NCI-H510A treated with DMSO at 0.1 percent for 48 hours (cell line): ENCODE measurements at regions not wholly inside any gene's neighbourhood (a gene's known extent, or its start where the extent isn't known, plus 50 kb on each side); places are given as distances from the start of the nearest gene placed in this dataset.

Experiments
- DNase-seq: peaks from one replicate; lab custom pipeline; 2025; lab: John Stamatoyannopoulos, UW

DNA sequence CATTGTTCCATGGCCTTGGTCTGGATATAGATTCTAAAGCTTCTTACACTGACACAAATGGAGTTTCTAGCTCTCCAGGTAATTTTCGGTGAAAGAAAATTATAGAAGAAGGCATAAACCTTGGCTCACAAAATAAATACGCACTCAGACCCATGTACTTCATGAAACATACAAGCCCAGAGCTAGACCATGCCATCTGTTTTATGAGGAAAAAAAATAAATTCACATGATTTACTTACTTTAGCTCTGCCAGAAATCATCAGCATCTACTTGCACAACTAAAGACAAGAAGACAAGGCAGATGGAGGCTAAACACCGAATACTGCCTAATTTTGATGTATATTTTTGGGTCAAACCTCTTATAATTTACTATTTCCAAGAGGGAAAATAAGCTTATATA, 197.4 kb upstream of the KLF14 start:
- DNase-seq: no peak

DNA sequence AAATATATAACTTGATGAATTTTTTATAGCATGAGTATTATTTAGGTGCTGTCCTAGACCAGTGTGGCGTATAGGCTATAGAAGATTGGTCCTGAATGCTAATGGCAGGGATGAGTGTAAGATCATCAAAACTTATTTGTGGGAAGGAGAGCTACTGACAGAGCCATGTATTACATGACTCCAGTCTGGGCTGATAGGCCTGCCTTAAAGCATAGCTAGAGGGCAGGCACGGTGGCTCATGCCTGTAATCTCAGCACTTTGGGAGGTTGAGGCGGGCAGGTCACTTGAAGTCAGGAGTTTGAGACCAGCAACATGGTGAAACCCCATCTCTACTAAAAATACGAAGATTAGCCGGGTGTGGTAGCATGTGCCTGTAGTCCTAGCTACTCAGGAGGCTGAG, 198.1 kb upstream of the KLF14 start:
- no peak for DNase-seq

DNA sequence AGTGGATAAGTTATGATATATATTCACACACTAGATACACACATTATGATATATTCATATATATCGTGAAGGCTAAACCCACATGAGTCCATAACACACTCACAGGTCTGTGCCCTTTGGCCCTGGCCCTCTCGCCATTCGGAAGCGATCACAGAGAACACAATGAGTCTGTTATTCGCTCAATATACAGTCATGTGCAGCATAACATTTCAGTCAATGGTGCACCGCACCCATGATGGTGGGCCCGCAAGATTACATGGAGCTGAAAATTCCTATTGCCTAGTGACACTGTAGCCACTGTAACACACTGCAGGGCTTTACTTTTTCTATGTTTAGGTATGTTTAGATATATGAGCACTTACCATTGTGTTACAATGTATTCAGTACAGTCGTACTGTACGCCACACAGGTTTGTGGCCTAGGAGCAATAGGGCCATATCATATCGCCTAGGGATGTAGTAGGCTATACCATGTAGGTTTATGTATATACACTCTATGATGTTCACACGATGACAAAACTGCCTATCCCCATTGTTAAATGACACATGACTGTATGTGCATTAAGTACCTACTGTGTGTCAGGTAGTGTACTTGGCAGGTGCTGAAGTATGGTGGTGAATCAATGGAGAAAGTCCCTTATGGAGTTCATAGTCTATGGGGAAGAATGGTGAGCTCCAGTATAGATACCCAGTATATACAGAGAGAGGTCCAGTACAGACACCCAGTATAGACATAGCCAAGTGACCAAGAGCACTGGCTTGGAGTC, 198.8 kb upstream of the KLF14 start:
- no peak for DNase-seq

DNA sequence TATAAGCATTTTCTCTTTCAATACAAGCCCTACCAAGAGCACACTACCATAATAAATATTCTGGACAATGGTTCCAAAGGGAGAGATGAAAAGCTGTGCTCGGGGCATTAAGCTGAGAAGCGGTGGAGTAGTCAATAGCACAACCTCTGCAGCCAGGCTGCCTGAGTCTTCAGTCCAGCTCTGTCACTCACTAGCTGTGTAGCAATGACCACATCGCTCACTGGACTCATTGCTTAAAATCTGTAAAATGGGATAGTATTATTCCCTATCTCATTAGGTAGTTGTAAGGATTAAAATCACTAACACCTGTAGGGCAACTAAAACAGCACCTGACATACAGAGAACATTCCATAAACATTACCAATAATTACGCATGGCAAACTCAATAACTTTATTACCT, 199.9 kb upstream of the KLF14 start:
- DNase-seq: no peak

DNA sequence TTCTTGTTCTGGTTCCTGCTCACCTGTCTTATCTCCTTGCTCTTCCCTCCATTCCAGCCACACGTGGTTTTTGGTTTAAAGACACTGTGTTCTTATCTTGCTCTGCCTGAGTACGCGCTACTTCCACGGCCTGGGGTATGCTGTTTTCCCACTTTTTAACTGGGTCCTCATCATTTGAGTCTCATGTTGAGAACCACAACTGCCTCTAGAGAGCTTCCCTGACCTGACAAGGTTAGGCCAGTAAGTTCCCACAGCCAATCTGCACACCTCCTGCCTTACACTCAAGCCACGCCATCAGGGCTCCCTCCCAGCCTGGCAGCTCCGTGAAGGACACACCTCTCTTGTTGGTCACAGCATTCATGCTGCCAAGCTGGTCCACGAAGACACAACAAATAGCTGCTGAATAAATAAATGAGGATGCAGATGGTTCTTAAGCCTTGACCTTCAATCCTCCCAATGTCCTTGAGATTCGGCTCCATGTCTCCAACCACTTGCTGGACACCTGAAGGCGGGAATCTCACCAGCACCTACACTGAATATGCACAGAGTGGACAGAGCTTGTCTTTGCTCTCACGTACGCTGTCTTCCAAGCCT, 201.7 kb upstream of the KLF14 start:
- DNase-seq: no peak

DNA sequence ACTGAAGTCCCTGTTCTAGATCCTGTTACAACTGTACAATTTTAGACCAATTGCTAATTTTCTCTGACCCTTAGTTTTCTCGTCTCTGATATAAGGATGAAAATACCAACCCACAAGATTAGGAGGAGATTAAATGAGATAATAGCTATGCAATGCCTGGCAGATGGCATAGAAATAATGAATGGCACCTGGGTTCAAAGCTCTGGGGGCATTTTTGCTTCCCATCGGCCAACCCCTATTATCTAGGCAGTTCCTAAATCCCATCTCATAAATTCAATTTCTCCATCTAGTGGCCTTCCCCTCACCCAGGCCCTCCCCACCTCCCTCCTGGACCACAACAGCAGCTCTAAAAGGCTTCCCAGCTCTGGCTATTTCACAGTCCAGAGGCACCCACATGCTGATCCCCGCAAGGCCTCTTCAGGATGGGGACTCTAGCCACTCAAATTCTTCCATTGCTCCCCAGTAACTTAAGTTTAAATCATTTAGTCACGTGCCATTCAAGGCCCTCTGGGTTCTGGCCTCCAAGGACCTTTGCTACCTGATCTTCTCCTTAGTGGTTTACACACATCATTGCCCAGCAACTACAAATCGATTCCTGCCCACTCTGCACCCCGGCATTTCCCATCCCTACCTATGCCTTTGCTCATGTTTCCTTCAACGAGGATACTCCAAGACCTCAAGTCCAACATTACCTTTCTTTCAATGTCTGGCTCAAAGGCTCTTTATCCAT, 202.4 kb upstream of the KLF14 start:
- DNase-seq: no peak

DNA sequence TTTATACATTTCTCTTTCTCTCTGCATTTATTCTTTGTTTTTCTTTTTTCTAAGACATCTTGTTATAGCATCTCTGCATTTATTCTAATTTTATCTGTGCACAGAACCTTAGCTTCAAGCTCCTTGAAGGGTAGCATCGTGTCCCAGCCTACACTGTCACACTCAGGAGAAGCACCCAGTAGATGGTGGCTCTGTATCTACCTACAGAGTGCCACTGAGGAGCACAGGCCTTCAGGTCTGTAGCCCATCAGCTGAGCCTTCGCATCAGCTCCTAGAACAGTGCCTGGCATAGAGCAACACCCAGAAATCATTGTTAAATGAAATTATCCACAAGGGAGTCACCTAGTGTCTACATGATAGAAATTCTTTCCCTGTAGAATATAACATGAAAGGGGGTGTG, 203.0 kb upstream of the KLF14 start:
- DNase-seq: no peak

DNA sequence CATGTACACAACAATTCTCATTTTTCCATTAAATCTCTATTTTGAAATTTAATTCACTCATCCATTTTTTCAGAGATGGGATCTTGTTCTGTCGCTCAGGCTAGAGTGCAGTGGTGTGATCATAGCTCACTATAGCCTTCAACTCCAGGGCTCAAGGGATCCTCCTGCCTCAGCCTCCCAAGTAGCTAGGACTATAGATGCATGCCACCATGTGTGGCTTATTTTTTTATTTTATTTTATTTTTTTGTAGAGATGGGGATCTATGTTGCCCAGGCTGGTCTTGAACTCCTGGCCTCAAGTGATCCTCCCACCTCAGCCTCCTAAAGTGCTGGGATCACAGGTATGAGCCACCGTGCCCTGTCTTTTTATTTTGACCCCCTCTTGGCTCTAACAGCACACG, 203.8 kb upstream of the KLF14 start:
- DNase-seq: no peak

DNA sequence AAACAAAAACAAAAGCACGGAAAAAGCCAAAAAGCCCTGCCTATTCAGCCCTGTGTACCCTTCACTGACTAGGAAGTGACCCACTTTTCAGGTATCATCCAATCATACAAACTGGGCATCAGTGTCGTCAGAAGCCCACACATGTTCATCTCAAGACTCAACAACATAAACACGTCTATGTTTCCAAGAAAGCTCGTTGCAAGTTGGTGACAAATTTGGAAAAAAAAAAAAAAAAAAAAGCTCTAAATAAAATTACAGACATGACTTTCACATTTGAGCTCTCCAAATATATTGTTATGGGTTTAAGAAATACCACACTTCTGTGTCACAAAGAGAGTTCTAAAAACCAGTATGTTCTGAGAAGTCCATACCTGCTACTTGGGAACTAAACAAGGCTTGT, 204.7 kb upstream of the KLF14 start:
- no peak for DNase-seq

DNA sequence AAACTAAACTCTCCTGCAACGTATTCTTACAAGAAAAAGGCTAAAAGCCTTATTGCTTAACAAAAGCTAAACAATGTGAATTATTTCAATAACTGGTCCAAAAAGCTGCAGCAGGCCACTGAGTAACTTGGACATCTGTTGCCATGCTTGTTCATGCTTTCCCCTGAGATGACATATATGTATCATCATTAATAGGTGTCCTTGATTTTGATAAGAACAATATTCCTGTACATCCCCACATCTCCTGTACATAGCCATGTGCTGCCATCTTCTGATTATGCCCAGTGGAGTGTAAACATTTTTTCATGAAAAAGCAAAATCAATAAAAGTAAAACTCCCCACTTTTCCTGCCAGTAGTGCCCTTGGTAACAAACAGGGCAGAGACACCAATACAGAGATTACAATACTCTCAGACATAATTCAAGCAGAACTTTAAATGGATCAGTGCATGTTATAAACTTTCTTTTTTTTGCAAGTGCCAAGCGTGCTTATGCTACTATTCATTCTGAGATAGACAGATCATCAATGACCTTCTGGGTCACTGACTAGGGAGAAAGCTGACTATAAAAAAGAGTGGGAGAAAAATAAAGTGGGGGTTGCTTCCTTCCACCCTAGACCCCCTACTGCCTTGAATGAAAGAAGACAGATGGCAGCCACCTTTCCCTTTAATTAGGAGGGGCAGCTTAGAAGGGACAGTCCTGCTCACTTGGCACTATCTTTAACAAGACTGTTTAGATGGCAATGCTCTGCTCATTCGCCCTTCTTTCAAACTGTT, 205.5 kb upstream of the KLF14 start:
- DNase-seq: no peak

DNA sequence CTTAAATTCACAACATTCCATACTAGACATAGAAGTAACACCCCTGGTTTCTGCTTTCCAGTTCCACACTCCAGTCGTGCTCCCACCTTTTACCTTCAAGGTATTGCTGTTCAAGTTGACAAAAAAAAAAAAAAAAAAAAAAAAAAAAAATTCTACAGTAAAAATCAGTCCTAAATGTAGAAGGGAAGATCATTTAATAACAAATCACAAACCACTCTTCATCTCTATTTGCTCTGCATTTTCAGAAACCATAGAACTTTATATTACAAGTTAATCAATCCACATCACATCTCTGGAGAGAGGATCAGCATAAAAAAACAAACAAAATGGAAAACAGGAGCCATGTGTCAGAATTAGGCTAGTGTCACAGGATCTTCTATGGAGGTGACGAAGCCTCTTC, 206.3 kb upstream of the KLF14 start:
- no peak for DNase-seq

DNA sequence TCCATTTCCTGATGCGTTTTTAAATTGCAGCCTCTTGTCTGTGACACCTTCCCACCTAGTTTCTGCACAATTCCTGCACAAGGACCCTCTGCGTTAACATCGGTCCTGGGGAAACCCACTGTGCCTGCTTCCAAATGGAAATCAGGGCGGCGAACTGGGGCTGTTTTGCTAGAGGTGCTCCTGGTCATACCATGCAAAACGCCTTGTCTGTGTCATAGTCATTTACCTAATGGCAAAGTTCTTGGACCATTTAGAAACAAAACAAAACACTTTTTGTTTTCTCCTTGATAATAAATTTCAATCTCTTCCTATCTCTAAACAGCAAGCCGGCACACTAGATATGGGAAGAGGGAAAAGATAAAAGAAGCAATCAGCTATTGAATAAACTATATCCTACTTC, 206.9 kb upstream of the KLF14 start:
- no peak for DNase-seq

DNA sequence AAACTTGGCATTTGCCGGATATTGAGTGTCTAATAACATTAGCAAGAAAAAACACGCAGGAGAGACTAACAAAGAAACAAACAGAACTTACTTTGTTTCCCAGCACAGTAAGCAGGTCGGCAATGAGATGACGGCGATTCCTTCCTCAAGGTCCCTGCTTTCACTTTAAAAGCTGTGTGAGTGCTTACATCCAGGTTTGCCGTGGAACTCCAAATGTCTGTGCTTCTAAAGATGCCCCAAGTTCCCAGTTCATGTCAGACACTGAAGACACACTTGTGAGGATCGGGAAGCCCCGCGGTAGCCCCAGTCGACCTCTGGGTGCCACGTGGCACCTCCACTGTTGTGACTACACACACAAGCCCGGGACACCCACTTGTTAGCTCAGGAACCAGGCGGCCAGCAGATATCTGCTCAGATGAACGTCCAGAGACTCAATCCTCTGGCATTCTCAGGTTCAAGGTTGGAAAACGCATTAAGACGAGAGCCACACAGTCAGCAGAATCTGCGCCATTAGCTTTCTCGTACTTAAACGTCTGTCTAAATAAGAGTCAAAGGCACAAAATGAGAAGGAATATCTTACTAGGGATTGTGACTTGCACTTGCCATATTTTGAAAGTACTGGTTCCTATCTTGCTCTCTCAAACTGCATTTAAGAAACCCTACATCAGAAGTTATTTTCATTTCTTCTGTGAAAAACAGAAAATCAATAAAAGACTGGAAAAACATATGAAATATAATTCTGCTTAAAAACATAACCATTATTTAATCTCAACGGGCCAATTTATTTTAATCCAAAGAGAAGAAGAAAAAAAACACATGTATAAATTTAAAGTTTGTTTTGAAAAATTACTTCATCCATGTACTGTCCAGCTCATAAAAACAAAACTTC, 207.6 kb upstream of the KLF14 start:
- DNase-seq: no peak

DNA sequence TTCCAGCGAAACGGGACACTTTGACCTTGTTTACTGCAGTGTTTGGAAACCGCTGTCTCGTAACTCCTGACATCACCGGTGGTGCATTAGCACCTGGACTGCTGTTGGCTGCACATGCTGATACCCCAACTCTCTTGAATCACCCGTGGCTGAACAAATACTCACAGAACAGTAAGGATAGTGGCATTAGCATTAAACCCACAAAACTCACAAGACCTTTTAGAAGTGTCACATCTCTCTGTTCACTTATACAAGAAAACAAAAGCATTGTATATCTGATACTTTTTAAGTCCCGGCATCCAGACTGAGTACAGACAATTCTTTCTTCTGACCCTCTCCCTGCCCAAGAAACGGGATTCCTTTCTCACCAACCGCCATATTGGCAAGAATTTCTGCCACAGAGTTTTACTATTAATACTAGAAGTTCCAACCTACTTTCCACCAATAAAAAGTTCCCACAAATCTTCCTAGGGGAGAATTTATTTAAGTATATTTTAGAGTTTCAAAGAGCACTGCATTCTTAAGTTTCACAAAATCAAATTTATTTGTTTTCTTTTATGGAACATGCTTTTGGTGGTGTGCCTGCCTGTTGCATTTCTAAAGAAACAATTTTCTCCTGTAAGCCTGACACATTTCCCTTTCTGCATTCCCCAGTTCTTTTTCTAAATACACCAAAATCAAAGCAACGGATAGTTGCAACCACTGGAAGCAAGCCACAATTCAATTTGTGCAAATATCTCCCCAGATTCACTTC, 208.4 kb upstream of the KLF14 start:
- no peak for DNase-seq

DNA sequence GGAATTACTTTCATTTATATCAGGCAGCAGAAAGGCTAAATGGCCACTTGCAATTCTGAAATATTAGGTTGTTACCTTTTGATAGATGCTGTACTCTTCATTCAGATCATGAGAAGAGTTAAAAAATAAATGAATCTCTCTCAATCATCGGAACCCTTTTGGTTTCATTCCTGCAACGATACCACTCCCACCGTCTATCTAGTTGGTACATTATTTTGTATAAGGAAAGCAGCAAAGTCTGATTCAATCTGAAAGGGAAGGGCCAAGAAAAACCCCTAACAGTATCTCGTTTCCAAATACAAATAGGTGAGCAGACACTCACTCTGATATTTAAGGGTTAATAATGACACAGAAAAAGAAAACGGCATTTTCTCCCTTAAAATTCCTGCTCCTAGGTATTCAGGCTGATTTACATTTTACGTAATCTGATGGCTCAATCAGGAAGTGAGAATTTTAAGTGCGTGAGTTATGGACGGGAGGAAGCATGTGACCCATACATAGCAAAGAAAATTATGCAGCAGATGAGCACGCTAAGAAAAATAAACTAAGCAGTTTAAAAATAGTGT, 209.4 kb upstream of the KLF14 start:
- no peak for DNase-seq

DNA sequence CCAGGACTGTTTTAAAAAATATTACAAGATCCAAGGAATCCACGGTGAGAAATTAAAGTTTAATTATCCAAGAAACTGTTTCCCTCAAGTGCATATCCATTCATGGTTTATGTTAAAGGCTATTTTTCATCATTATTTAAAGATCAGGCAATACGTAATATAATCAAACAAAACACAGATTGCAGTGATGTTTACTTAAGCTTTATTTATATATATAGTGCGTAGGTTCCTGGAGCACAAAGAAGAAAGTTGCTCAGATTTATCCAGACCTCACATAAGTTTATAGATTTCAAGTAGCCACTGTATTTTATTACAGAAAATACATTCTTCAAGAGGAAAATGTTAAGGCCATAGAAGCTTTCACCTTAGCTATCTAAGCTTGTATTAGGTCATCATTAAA, 210.0 kb upstream of the KLF14 start:
- no peak for DNase-seq

DNA sequence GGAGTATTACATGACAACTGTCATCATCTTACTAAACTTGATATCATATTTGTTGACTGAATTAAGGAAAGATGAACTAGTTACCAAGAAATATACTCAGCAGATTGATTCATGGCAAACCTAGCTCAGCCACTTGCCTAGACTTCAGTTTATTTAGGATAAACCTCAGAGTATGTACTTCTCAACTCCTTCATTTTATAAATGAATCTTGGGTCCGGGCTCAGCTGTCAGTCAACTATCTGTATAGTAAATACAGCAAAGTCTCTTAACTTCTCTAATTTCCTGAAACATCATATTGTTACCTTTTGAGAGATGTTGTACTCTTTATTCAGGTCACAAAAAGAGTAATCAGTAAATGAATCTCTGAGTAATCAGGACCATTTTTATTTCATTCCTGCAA, 211.0 kb upstream of the KLF14 start:
- DNase-seq: no peak

DNA sequence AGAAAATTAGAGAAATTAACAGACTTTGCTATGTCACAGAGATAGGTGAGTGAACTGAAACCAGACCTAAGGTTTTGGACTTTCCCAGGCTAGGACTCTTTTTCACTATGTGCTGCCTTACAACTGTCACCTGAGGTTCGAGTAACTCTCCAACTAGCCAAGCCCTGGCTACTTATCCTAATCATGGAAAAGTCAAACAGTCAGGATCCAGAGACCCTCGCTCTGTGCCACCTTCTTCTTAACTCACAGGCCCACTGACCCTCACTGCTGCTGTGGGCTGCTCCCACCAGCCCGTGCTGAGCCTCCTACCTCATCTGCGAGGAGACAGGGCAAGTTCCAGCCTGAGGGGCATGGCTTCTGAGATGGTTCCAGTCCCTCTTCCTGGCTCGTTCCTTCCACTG, 211.4 kb upstream of the KLF14 start:
- DNase-seq: no peak

DNA sequence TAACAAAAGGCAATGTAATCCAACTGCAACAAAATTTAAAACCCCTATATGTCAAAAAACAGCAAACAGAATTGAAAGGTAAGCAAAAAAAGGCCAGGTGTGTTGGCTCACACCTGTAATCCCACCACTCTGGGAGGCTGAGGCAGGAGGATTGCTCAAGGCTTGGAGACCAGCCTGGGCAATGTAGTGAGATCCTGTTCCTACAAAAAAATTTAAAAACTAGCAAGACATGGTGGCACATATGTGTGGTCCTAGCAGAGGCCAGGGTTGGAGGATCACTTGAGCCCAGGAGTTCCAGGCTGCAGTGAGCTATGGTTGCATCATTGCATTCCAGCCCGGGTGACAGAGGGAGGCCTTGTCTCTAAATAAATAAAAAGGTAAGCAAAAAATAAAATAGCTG, 212.1 kb upstream of the KLF14 start:
- DNase-seq: no peak

DNA sequence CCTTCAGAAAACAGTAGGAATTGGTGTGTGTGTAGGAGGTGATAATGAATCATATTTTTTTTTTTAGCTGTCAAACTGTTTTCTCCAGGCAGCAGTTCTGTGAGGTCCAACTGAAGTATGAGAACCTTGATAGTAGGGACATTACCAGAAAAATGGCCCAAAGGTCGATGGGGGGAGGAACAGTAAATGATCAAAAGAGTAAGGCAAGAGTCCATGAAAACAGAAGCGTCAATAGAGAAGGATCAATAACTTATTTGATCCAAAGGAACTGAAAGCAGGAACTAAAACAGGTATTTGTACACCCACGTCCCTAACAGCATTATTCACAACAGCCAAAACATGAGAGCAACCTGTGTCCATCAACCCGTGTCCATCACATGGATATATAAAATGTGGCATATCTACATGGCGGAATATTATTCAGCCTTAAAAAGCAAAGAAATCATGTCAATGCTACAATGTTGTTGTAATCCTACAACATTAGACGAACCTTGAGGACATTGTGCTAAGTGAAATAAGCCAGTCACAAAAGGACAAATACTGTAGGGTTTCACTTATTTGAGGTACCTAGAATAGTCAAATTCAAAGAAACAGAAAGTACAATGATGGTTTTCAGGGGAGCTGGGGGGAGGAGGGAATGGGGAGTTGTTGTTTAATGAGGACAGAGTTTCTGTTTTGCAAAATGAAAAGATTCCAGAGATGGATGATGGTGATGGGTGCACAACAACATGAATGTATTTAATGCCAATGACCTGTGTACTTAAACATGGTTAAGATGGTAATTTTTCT, 214.0 kb upstream of the KLF14 start:
- no peak for DNase-seq
